ENCODE measurements at regions not wholly inside any gene's neighbourhood (a gene's known extent, or its start where the extent isn't known, plus 50 kb on each side); places are given as distances from the start of the nearest gene placed in this dataset.

DNA sequence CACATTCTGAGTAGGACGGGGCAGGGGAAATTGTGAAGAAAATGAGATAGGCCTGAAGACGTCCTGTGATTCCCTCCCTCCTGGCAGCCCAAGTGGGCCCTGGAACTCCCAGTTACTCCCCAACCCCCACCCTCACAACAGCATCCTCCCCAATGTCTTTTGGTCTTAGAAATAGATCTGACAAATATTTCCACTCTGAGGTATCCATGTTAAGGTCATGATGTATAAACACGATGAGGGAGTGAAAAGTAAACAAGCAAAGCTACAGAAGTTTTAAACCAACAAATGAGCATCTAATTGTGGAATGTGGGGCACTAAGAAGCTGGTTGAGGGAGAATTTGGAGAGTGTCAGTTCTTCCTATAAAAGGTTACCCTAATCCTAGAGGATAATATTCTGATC is 103.7 kb upstream of the AADACL2 start:
- no peaks in the 10 kb centered on the region for H4K20me1 ChIP-seq (ENCODE audit: control insufficient read depth, extremely low read depth, insufficient read depth, low read length)
- DNase-seq (ENCODE audit: low read depth, low spot score) (no peak), FAIRE-seq (no peak)
- no peak overlapping the region for H2AFZ ChIP-seq (ENCODE audit: control insufficient read depth, low read length)
- no peak overlapping the region for H3K4me3 ChIP-seq (ENCODE audit: control insufficient read depth in 2 of 3, extremely low read depth in 1 of 3, insufficient read depth in 2 of 3, low read depth in 1 of 3, low read length in 3 of 3)
- TF ChIP-seq EZH2 (IDR thresholded peaks at IDR 0.05; ENCODE audit: low read length) (no peak), CTCF (optimal IDR thresholded peaks at IDR 0.05 in 1 of 3, IDR thresholded peaks at IDR 0.05 in 1 of 3, conservative IDR thresholded peaks at IDR 0.05 in 1 of 3; ENCODE audit: extremely low read depth in 1 of 3, insufficient read depth in 2 of 3, low read length in 3 of 3) (no peak)
- H3K27ac ChIP-seq (ENCODE audit: control insufficient read depth, insufficient read depth, low read length): no peak overlapping the region
- H3K79me2 ChIP-seq (ENCODE audit: control insufficient read depth, insufficient read depth, low read length): no peaks in the 10 kb centered on the region
- dilution Hi-C loops (cut with MboI; ENCODE audit: extremely low pct_ligation_motif_present, low sequenced_read_pairs): no loop called here
- H3K36me3 ChIP-seq (ENCODE audit: control insufficient read depth in 2 of 2, extremely low read depth in 1 of 2, insufficient read depth in 2 of 2, low read length in 2 of 2): no peaks in the 10 kb centered on the region
- H3K27me3 ChIP-seq (ENCODE audit: control insufficient read depth, extremely low read depth, insufficient read depth, low read length): no peaks in the 10 kb centered on the region
- no peaks in the 10 kb centered on the region for H3K4me1 ChIP-seq (ENCODE audit: control insufficient read depth, extremely low read depth, insufficient read depth, low read length)
- no peak overlapping the region for H3K4me2 ChIP-seq (ENCODE audit: control insufficient read depth, extremely low read depth, insufficient read depth, low read depth, low read length)
- H3K9ac ChIP-seq (ENCODE audit: control insufficient read depth, extremely low read depth, insufficient read depth, low read length): no peak overlapping the region
- no peaks in the 10 kb centered on the region for H3K9me1 ChIP-seq (ENCODE audit: control insufficient read depth, extremely low read depth, insufficient read depth, low read length)
- no peaks in the 10 kb centered on the region for H3K9me3 ChIP-seq (ENCODE audit: control insufficient read depth, low read depth, low read length)

GRCh38 chr3:151625586-151625985 is 108.1 kb upstream of the AADACL2 start:
- H3K9me1 ChIP-seq (ENCODE audit: control insufficient read depth, extremely low read depth, insufficient read depth, low read length): no peaks in the 10 kb centered on the region
- H3K27me3 ChIP-seq (ENCODE audit: control insufficient read depth, extremely low read depth, insufficient read depth, low read length): no peaks in the 10 kb centered on the region
- DNase-seq (ENCODE audit: low read depth, low spot score): no peak
- H3K27ac ChIP-seq (ENCODE audit: control insufficient read depth, insufficient read depth, low read length): no peak overlapping the region
- H3K4me3 ChIP-seq (ENCODE audit: control insufficient read depth in 2 of 3, extremely low read depth in 1 of 3, insufficient read depth in 2 of 3, low read depth in 1 of 3, low read length in 3 of 3): no peak overlapping the region
- H4K20me1 ChIP-seq (ENCODE audit: control insufficient read depth, extremely low read depth, insufficient read depth, low read length): no peaks in the 10 kb centered on the region
- H3K4me2 ChIP-seq (ENCODE audit: control insufficient read depth, extremely low read depth, insufficient read depth, low read depth, low read length): no peak overlapping the region
- no peaks in the 10 kb centered on the region for H3K9me3 ChIP-seq (ENCODE audit: control insufficient read depth, low read depth, low read length)
- no peak overlapping the region for H2AFZ ChIP-seq (ENCODE audit: control insufficient read depth, low read length)
- H3K79me2 ChIP-seq (ENCODE audit: control insufficient read depth, insufficient read depth, low read length): no peaks in the 10 kb centered on the region
- TF ChIP-seq EZH2 (IDR thresholded peaks at IDR 0.05; ENCODE audit: low read length): no peak
- TF ChIP-seq CTCF (optimal IDR thresholded peaks at IDR 0.05 in 1 of 3, IDR thresholded peaks at IDR 0.05 in 1 of 3, conservative IDR thresholded peaks at IDR 0.05 in 1 of 3; ENCODE audit: extremely low read depth in 1 of 3, insufficient read depth in 2 of 3, low read length in 3 of 3): no peak
- FAIRE-seq: no peak
- H3K36me3 ChIP-seq (ENCODE audit: control insufficient read depth in 2 of 2, extremely low read depth in 1 of 2, insufficient read depth in 2 of 2, low read length in 2 of 2): no peaks in the 10 kb centered on the region
- dilution Hi-C loops (cut with MboI; ENCODE audit: extremely low pct_ligation_motif_present, low sequenced_read_pairs): no loop called here
- no peaks in the 10 kb centered on the region for H3K4me1 ChIP-seq (ENCODE audit: control insufficient read depth, extremely low read depth, insufficient read depth, low read length)
- H3K9ac ChIP-seq (ENCODE audit: control insufficient read depth, extremely low read depth, insufficient read depth, low read length): no peak overlapping the region
